ENCODE measurements at regions not wholly inside any gene's neighbourhood (a gene's known extent, or its start where the extent isn't known, plus 50 kb on each side); places are given as distances from the start of the nearest gene placed in this dataset.

- H3K27ac ChIP-seq = no peak overlapping the region
- TF ChIP-seq CTCF (conservative IDR thresholded peaks at IDR 0.05) = no peak
Observed at GRCh38 chr14:58969951-58970751, 218.3 kb upstream of the DAAM1 start.

GRCh38 chr14:58972233-58973017 lies 216.0 kb upstream of the DAAM1 start:
- no peak overlapping the region for H3K27ac ChIP-seq
- TF ChIP-seq CTCF (conservative IDR thresholded peaks at IDR 0.05) = no peak

- no peak for TF ChIP-seq CTCF (conservative IDR thresholded peaks at IDR 0.05)
- H3K27ac ChIP-seq = no peak overlapping the region
Observed at GRCh38 chr14:58977366-58977765, 211.1 kb upstream of the DAAM1 start.

- no peak overlapping the region for H3K27ac ChIP-seq
- no peak for TF ChIP-seq CTCF (conservative IDR thresholded peaks at IDR 0.05)
Observed at GRCh38 chr14:58978343-58978742, 210.1 kb upstream of the DAAM1 start.

GRCh38 chr14:58979325-58979724 lies 209.1 kb upstream of the DAAM1 start:
- no peak overlapping the region for H3K27ac ChIP-seq
- no peak for TF ChIP-seq CTCF (conservative IDR thresholded peaks at IDR 0.05)

GRCh38 chr14:58981840-58982239 lies 206.6 kb upstream of the DAAM1 start:
- no peak overlapping the region for H3K27ac ChIP-seq
- no peak for TF ChIP-seq CTCF (conservative IDR thresholded peaks at IDR 0.05)

GRCh38 chr14:58985786-58986185 lies 202.7 kb upstream of the DAAM1 start:
- H3K27ac ChIP-seq = no peak overlapping the region
- no peak for TF ChIP-seq CTCF (conservative IDR thresholded peaks at IDR 0.05)

All from VCaP (cell line).